Esophagus muscularis mucosa (tissue), 3 donors: ENCODE measurements at regions not wholly inside any gene's neighbourhood (a gene's known extent, or its start where the extent isn't known, plus 50 kb on each side); places are given as distances from the start of the nearest gene placed in this dataset.

Experiments
- CTCF ChIP-seq, 3 experiments: fragments of 200-600 bp in 2 of 3; fragments of 450-650 bp in 1 of 3; sonication (generic) in 2 of 3; IDR thresholded peaks; one replicate each; pipeline ENCODE4 v1.5.1; 2017 to 2019; ENCODE audit warnings: antibody characterized with exemption in 3 of 3, mild to moderate bottlenecking in 2 of 3, moderate library complexity in 1 of 3
- POLR2A ChIP-seq: fragments of 450-650 bp; IDR thresholded peaks from one replicate; pipeline ENCODE4 v1.6.1; 2017; ENCODE audit warnings: antibody characterized with exemption, moderate library complexity, mild to moderate bottlenecking, low read depth
- POLR2AphosphoS5 ChIP-seq, 2 donors: sonication (generic); formaldehyde crosslinking; IDR thresholded peaks; one replicate each; pipeline ENCODE4 v1.6.1; 2017; ENCODE audit warnings: antibody characterized with exemption in 2 of 2

DNA sequence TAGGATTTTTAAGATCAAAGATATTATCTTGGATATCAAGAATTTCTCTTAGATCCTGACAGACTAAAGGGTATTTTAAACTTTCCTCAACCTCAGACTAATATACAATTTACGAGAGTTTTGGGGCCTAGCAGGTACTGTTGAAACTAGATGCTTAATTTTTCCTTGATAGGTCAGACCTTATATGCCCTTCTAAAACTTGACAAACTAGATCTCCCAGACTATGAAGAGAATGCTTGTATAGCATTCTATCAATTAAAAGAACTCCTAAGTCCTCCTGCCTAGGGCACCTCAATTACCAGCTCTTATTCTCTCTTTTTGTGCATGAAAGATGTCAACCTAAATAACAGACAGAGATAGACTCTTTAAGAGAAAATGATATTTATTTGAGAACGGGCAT lies 60.4 kb upstream of the TRIM9 start:
- TF ChIP-seq POLR2A: no peak
- no peak for TF ChIP-seq CTCF (IDR thresholded peaks at IDR 0.05)
- TF ChIP-seq POLR2AphosphoS5 (IDR thresholded peaks at IDR 0.05): no peak
